H1 (cell line): ENCODE measurements at regions not wholly inside any gene's neighbourhood (a gene's known extent, or its start where the extent isn't known, plus 50 kb on each side); places are given as distances from the start of the nearest gene placed in this dataset.

Experiments
- CTCF ChIA-PET: fragments of 300-600 bp; sonication (Branson Sonifier 250); formaldehyde crosslinking; loops from one replicate; lab custom pipeline; 2021; ENCODE audit not compliant: partially characterized antibody; lab: Charles Lee
- POLR2A ChIA-PET: fragments of 300-600 bp; sonication (Branson Sonifier 250); formaldehyde crosslinking; loops from one replicate; lab custom pipeline; 2021; ENCODE audit warnings: inconsistent platforms; ENCODE audit not compliant: partially characterized antibody; lab: Charles Lee
- DNase-seq, 2 experiments: peaks; one replicate each; pipeline versions ENCODE4 v3.0.0 to v3.0.0-alpha.2; 2010 to 2022; ENCODE audit warnings: low spot score in 2 of 2, low read depth in 1 of 2, mixed read lengths in 1 of 2
- FAIRE-seq: peaks from 2 replicates; lab custom pipeline; 2011; peaks lifted over from hg19 to GRCh38; lab: Jason Lieb, UNC
- H2AFZ ChIP-seq: 2 replicates; pipeline ENCODE4 v1.8.1; 2012; ENCODE audit warnings: low read length, inconsistent platforms
- H2AK5ac ChIP-seq: 2 replicates; pipeline ENCODE4 v1.6.1; 2013; ENCODE audit warnings: low read depth, low read length
- H2BK120ac ChIP-seq: replicated peaks from 2 replicates; pipeline ENCODE3; 2013; ENCODE audit warnings: low read depth, low read length, inconsistent platforms
- H2BK12ac ChIP-seq: 2 replicates; pipeline ENCODE4 v1.6.1; 2013; ENCODE audit warnings: low read depth, low read length
- H2BK15ac ChIP-seq: 2 replicates; pipeline ENCODE4 v1.6.1; 2013; ENCODE audit warnings: low read length
- H2BK20ac ChIP-seq: 2 replicates; pipeline ENCODE4 v1.6.1; 2013; ENCODE audit warnings: low read length
- H2BK5ac ChIP-seq: 2 replicates; pipeline ENCODE4 v1.6.1; 2013; ENCODE audit warnings: low read depth, low read length
- H3K14ac ChIP-seq: 2 replicates; pipeline ENCODE4 v1.6.1; 2013; ENCODE audit warnings: inconsistent platforms; ENCODE audit not compliant: insufficient read length
- H3K18ac ChIP-seq: 2 replicates; pipeline ENCODE4 v1.6.1; 2013; ENCODE audit warnings: low read length; ENCODE audit errors: extremely low read depth
- H3K23ac ChIP-seq: 2 replicates; pipeline ENCODE4 v1.6.1; 2013; ENCODE audit warnings: inconsistent platforms; ENCODE audit not compliant: insufficient read length
- H3K23me2 ChIP-seq: 2 replicates; pipeline ENCODE4 v1.6.1; 2013; ENCODE audit warnings: low read depth, low read length
- H3K27ac ChIP-seq: 2 replicates; pipeline ENCODE4 v1.6.1; 2011; ENCODE audit warnings: low read depth, low read length, inconsistent platforms
- H3K27me3 ChIP-seq, 4 experiments: replicated peaks in 1 of 4; 1 replicate in 1 of 4; 2 replicates in 3 of 4; pipeline versions ENCODE4 v1.6.1 to v1.8.1; 2011 to 2013; ENCODE audit warnings: low read length in 3 of 4, mild to moderate bottlenecking in 3 of 4, inconsistent platforms in 2 of 4, mixed read lengths in 2 of 4, moderate library complexity in 1 of 4; ENCODE audit not compliant: control insufficient read depth in 3 of 4, insufficient read depth in 3 of 4; ENCODE audit errors: extremely low read depth in 1 of 4
- H3K36me3 ChIP-seq, 4 experiments: 2 replicates each; pipeline versions ENCODE4 v1.6.1 to v1.8.1; 2011 to 2013; ENCODE audit warnings: mild to moderate bottlenecking in 4 of 4, low read length in 3 of 4, moderate library complexity in 2 of 4, control low read depth in 1 of 4, inconsistent platforms in 1 of 4; ENCODE audit not compliant: insufficient read depth in 4 of 4, control insufficient read depth in 2 of 4
- H3K4ac ChIP-seq: replicated peaks from 2 replicates; pipeline ENCODE3; 2013; ENCODE audit warnings: low read length, low read depth, mixed read lengths, inconsistent platforms; ENCODE audit not compliant: insufficient read length
- H3K4me1 ChIP-seq, 4 experiments: replicated peaks in 1 of 4; 1 replicate in 1 of 4; 2 replicates in 3 of 4; pipeline versions ENCODE4 v1.6.1 to v1.8.1; 2011 to 2013; ENCODE audit warnings: low read length in 3 of 4, inconsistent platforms in 2 of 4, mixed read lengths in 1 of 4; ENCODE audit not compliant: insufficient read depth in 4 of 4, control insufficient read depth in 3 of 4
- H3K4me2 ChIP-seq, 2 experiments: 2 replicates each; pipeline versions ENCODE4 v1.6.1 to v1.8.1; 2011 to 2013; ENCODE audit warnings: low read depth in 2 of 2, low read length in 2 of 2, control low read depth in 1 of 2, inconsistent platforms in 1 of 2, mild to moderate bottlenecking in 1 of 2; ENCODE audit not compliant: insufficient read depth in 1 of 2
- H3K4me3 ChIP-seq, 4 experiments: fragments of 200-600, 300-600 bp in 1 of 4; sonication (generic), shearing (Covaris generic), sonication (Bioruptor Twin) in 1 of 4; 2 replicates each; pipeline versions ENCODE4 v1.5.1 to v1.8.1; 2011 to 2016; ENCODE audit warnings: low read length in 4 of 4, low read depth in 3 of 4, control low read depth in 2 of 4, inconsistent platforms in 2 of 4, mild to moderate bottlenecking in 2 of 4, mixed read lengths in 1 of 4, moderate library complexity in 1 of 4; ENCODE audit not compliant: insufficient read depth in 2 of 4; ENCODE audit errors: extremely low read depth in 1 of 4
- H3K56ac ChIP-seq: replicated peaks from 2 replicates; pipeline ENCODE3; 2013; ENCODE audit warnings: low read depth, mild to moderate bottlenecking, mixed read lengths, low read length, inconsistent platforms; ENCODE audit not compliant: insufficient read length
- H3K79me1 ChIP-seq: 2 replicates; pipeline ENCODE4 v1.6.1; 2013; ENCODE audit warnings: low read depth, low read length, control low read depth
- H3K79me2 ChIP-seq, 2 experiments: 2 replicates each; pipeline versions ENCODE4 v1.6.1 to v1.8.1; 2012 to 2013; ENCODE audit warnings: low read length in 2 of 2, mild to moderate bottlenecking in 2 of 2, inconsistent platforms in 1 of 2; ENCODE audit not compliant: insufficient read depth in 2 of 2, control insufficient read depth in 1 of 2
- H3K9ac ChIP-seq, 4 experiments: replicated peaks in 1 of 4; 1 replicate in 1 of 4; 2 replicates in 3 of 4; pipeline versions ENCODE4 v1.6.1 to v1.8.1; 2011 to 2013; ENCODE audit warnings: low read depth in 3 of 4, low read length in 3 of 4, control low read depth in 2 of 4, mild to moderate bottlenecking in 2 of 4, moderate library complexity in 2 of 4, inconsistent platforms in 1 of 4; ENCODE audit errors: extremely low read depth in 1 of 4
- H3K9me3 ChIP-seq, 2 experiments: 2 replicates each; pipeline versions ENCODE4 v1.6.1 to v1.8.1; 2012 to 2013; ENCODE audit warnings: mild to moderate bottlenecking in 2 of 2, moderate library complexity in 2 of 2, control low read depth in 1 of 2, inconsistent platforms in 1 of 2, low read depth in 1 of 2, low read length in 1 of 2, mixed read lengths in 1 of 2; ENCODE audit not compliant: insufficient read depth in 2 of 2
- H4K20me1 ChIP-seq, 2 experiments: replicated peaks in 1 of 2; 2 replicates each; pipeline versions ENCODE3 to v1.8.1; 2011 to 2013; ENCODE audit warnings: inconsistent platforms in 2 of 2, low read length in 2 of 2, mild to moderate bottlenecking in 1 of 2; ENCODE audit not compliant: insufficient read depth in 2 of 2, control insufficient read depth in 1 of 2
- H4K5ac ChIP-seq: 2 replicates; pipeline ENCODE4 v1.6.1; 2013; ENCODE audit warnings: low read length, low read depth, mixed read lengths, inconsistent platforms; ENCODE audit not compliant: insufficient read length
- H4K8ac ChIP-seq: 2 replicates; pipeline ENCODE4 v1.8.0; 2013; ENCODE audit warnings: mild to moderate bottlenecking, moderate library complexity, low read length, inconsistent platforms; ENCODE audit not compliant: insufficient read depth; ENCODE audit errors: extremely low read depth
- H4K91ac ChIP-seq: replicated peaks from 2 replicates; pipeline ENCODE3; 2013; ENCODE audit warnings: low read length, mixed read lengths, inconsistent platforms; ENCODE audit not compliant: insufficient read length
- POLR2AphosphoS5 ChIP-seq: IDR thresholded peaks from 2 replicates; pipeline ENCODE4 v1.6.1; 2011; ENCODE audit warnings: low read depth, low read length
- SP2 ChIP-seq: IDR thresholded peaks from 2 replicates; pipeline ENCODE4 v1.6.1; 2012; ENCODE audit warnings: mild to moderate bottlenecking, low read length, inconsistent platforms
- WGBS, 2 experiments: shearing (Covaris generic) in 1 of 2; methylation state at CpG; one replicate each; pipeline versions ENCODE4 v1.1.6 to v1.1.7; 2013 to 2015; ENCODE audit warnings: low lambda C conversion rate in 2 of 2, mixed read lengths in 2 of 2, inconsistent platforms in 1 of 2, low coverage in 1 of 2, missing lambda C conversion rate in 1 of 2; ENCODE audit not compliant: insufficient replicate concordance in 2 of 2, insufficient coverage in 1 of 2, insufficient read length in 1 of 2; ENCODE audit errors: extremely low coverage in 1 of 2, missing lambda C conversion rate in 1 of 2; 5-methylcytosine and 5-hydroxymethylcytosine counted together
- TF ChIP-seq, protein P1 (sequence below), 3 experiments: IDR thresholded peaks; 1 replicate in 2 of 3; 2 replicates in 1 of 3; pipeline versions ENCODE4 v1.5.1 to v1.6.1; 2011; ENCODE audit warnings: low read length in 3 of 3, mild to moderate bottlenecking in 3 of 3, inconsistent platforms in 2 of 3, low read depth in 1 of 3, moderate library complexity in 1 of 3; ENCODE audit not compliant: insufficient read depth in 1 of 3; ENCODE audit errors: control extremely low read depth in 1 of 3

DNA sequence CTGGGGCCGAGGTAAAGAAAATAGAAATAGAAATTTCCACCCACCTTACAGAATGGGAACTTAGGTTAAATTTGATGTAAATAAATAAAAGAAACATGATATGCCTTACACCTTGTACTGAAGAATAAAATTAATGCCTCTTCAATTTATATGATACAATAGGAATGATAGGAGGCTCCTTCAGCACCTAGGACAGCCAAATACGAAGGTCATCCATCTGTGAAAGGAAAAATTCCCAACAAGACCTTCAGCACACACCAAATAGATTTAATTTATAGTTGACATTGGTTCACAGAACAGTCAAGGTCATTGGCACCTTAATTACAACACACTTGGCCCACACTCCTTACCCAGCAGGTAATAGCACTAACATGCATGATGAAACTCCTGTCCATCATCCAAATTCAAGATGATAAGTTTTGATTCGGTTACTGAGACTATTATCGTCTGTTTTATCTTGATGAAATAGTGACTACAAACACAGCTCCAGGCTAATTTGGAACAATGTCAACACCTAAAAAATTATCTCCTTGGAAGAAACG lies 250.9 kb downstream of the SNX13 start:
- no peaks in the 10 kb centered on the region for H3K79me2 ChIP-seq
- no peak overlapping the region for H2BK12ac ChIP-seq
- H3K23ac ChIP-seq = no peak overlapping the region
- ChIA-PET CTCF (no interaction called here), POLR2A (no interaction called here)
- no peaks in the 10 kb centered on the region for H3K4me1 ChIP-seq
- no peak overlapping the region for H3K27ac ChIP-seq
- no peak overlapping the region for H3K9ac ChIP-seq
- H3K36me3 ChIP-seq = no peaks in the 10 kb centered on the region
- H2AFZ ChIP-seq = no peak overlapping the region
- H2BK15ac ChIP-seq = no peak overlapping the region
- no peak overlapping the region for H4K5ac ChIP-seq
- H2BK20ac ChIP-seq = no peak overlapping the region
- no peak overlapping the region for H3K4me2 ChIP-seq
- no peaks in the 10 kb centered on the region for H3K27me3 ChIP-seq
- no peak overlapping the region for H3K4ac ChIP-seq
- no peak overlapping the region for H2AK5ac ChIP-seq
- TF ChIP-seq SP2 = no peak
- no peak for TF ChIP-seq POLR2AphosphoS5
- TF ChIP-seq, protein P1, sequence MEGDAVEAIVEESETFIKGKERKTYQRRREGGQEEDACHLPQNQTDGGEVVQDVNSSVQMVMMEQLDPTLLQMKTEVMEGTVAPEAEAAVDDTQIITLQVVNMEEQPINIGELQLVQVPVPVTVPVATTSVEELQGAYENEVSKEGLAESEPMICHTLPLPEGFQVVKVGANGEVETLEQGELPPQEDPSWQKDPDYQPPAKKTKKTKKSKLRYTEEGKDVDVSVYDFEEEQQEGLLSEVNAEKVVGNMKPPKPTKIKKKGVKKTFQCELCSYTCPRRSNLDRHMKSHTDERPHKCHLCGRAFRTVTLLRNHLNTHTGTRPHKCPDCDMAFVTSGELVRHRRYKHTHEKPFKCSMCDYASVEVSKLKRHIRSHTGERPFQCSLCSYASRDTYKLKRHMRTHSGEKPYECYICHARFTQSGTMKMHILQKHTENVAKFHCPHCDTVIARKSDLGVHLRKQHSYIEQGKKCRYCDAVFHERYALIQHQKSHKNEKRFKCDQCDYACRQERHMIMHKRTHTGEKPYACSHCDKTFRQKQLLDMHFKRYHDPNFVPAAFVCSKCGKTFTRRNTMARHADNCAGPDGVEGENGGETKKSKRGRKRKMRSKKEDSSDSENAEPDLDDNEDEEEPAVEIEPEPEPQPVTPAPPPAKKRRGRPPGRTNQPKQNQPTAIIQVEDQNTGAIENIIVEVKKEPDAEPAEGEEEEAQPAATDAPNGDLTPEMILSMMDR (IDR thresholded peaks at IDR 0.05; ENCODE audit: control extremely low read depth in 1 of 3, insufficient read depth in 1 of 3, low read depth in 1 of 3, low read length in 3 of 3) = no peak
- 88% methylated on average over 5 of the region's 5 CpGs; no CpG with 5 or more reads in 1 of the 2 experiments for WGBS, 2 experiments
- H4K91ac ChIP-seq = no peak overlapping the region
- H2BK120ac ChIP-seq = no peak overlapping the region
- H3K56ac ChIP-seq = no peak overlapping the region
- H3K18ac ChIP-seq = no peak overlapping the region
- no peaks in the 10 kb centered on the region for H3K23me2 ChIP-seq
- no peak for FAIRE-seq
- no peak overlapping the region for H4K8ac ChIP-seq
- no peaks in the 10 kb centered on the region for H4K20me1 ChIP-seq
- no peak for DNase-seq
- H3K14ac ChIP-seq = no peak overlapping the region
- H2BK5ac ChIP-seq = no peak overlapping the region
- H3K79me1 ChIP-seq = no peaks in the 10 kb centered on the region
- peaks cover 0 to 2% of the 10 kb centered on the region in 2 experiments; a peak in 1 of 4 replicates for H3K9me3 ChIP-seq
- no peak overlapping the region for H3K4me3 ChIP-seq
